Activated T-cell treated with anti-CD3 and anti-CD28 coated beads, Interleukin-2, amount 50 U/mL, for 24 hours (primary cell): ENCODE measurements at regions not wholly inside any gene's neighbourhood (a gene's known extent, or its start where the extent isn't known, plus 50 kb on each side); places are given as distances from the start of the nearest gene placed in this dataset.

Experiments used
- DNase-seq: peaks from one replicate; pipeline ENCODE4 v3.0.0-alpha.2; 2020
- H3K27ac Mint-ChIP-seq: 2 replicates; pipeline ENCODE4 v1.8.0; 2020; ENCODE audit warnings: mild to moderate bottlenecking, mixed read lengths
- H3K27me3 Mint-ChIP-seq: 2 replicates; pipeline ENCODE4 v1.8.0; 2020; ENCODE audit warnings: mixed read lengths
- H3K36me3 Mint-ChIP-seq: 2 replicates; pipeline ENCODE4 v1.8.0; 2020; ENCODE audit warnings: low read depth, mixed read lengths
- H3K4me1 Mint-ChIP-seq: 2 replicates; pipeline ENCODE4 v1.8.0; 2020; ENCODE audit warnings: low read depth, mixed read lengths
- H3K4me3 Mint-ChIP-seq: 2 replicates; pipeline ENCODE4 v1.8.0; 2020; ENCODE audit warnings: mild to moderate bottlenecking, moderate library complexity, mixed read lengths
- H3K9me3 Mint-ChIP-seq: 2 replicates; pipeline ENCODE4 v1.8.0; 2020; ENCODE audit warnings: mixed read lengths

DNA sequence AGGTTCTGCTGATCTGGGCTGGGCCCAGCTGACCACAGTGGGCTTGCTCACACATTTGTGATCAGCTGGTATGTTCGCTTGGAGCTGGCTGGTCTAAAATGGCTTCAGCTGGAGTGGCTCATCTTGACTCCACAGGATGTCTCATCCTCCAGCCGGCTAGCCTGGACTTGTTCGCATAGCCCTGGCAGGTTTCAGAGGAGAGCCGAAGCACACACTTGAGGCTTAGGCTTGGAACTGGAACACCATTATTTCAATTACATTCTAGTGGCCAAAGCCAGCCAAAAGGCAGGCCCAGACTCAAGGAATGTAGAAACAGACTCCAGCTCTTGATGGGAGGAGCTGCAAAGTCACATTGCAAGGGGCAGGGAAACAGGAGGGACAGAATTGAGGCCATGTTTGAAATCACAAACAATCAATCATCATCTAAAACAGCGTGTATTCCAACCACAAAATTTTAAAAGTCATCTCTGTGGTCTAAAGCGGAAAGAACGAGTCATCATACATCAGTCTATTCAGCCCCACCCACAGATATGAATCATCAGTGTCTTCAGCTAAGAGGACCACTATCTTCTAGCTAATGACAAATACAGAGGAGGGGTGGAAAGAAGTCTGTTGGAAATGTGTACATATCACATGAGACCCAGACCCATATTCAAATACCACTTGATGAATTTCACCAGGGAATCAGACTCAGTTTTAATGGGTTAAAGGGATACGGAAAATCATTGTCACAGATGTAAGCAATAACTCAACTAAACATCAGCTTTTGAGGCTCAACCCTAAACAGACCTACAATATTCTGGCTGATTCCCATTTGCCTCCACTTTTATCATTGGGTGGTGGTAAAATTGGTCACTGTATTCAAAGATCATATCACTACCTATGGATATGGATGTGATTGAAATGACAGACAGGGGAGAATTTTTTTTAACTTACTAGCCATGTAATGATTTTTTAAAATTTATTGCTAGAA is 139.0 kb upstream of the MKLN1 start:
- peak overlapping the region; percentile 40 for H3K4me3 Mint-ChIP-seq
- H3K4me1 Mint-ChIP-seq = peaks cover 67% of the 10 kb centered on the region
- H3K36me3 Mint-ChIP-seq = peaks cover 2% of the 10 kb centered on the region
- no peaks in the 10 kb centered on the region for H3K27me3 Mint-ChIP-seq
- DNase-seq = peak; percentile 74
- H3K9me3 Mint-ChIP-seq = peaks cover 3% of the 10 kb centered on the region
- peak overlapping the region; percentile 95 for H3K27ac Mint-ChIP-seq

DNA sequence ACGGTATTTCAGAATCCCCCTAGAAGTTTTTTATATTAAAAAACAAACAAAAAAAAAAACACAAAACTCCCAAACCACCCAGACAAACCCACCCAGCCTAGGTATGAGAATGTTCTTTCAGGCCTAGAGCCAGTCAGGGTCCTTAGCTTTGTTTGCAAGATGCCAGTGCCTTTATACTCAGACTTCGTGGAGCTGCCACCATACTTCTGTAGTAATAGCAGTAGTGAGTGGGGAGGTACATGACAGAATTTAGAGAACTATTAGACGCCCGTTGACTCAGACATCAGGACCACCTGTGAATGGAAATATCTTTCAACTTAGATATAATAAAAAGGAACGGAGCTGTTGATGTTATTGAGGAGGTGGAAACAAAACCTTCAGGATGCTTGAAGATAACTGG is 138.2 kb upstream of the MKLN1 start:
- peak overlapping the region; percentile 35 for H3K4me3 Mint-ChIP-seq
- H3K4me1 Mint-ChIP-seq = peaks cover 59% of the 10 kb centered on the region
- H3K27ac Mint-ChIP-seq = peak overlapping the region; percentile 95

DNA sequence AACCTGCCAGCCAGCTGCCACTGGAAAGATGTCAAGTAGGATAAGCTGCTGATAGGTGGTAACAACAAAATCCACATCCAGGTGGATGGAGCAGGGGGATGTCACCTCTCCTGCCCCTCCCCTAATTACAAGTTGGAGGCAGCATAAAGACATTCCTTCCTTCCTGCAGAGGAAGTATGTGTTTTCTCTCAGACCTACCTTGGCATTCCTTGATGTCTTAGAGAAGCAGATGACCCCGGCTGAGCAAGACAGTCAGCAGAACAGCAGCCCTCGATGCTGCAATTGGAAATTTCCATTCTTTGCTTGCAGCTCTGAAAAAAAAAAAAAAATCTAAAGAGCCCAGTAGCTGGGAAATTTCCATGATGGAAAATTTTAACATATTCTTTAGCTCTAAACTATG is 137.5 kb upstream of the MKLN1 start:
- DNase-seq = no peak
- Mint-ChIP-seq H3K9me3 (peaks cover 3% of the 10 kb centered on the region), H3K27me3 (no peaks in the 10 kb centered on the region), H3K4me3 (peak overlapping the region; percentile 35), H3K27ac (peak overlapping the region; percentile 95), H3K36me3 (peaks cover 2% of the 10 kb centered on the region), H3K4me1 (peaks cover 53% of the 10 kb centered on the region)

More for the DNA sequence above, 138.2 kb upstream of the MKLN1 start:
- Mint-ChIP-seq H3K36me3 (peaks cover 2% of the 10 kb centered on the region), H3K9me3 (peaks cover 3% of the 10 kb centered on the region), H3K27me3 (no peaks in the 10 kb centered on the region)
- no peak for DNase-seq

DNA sequence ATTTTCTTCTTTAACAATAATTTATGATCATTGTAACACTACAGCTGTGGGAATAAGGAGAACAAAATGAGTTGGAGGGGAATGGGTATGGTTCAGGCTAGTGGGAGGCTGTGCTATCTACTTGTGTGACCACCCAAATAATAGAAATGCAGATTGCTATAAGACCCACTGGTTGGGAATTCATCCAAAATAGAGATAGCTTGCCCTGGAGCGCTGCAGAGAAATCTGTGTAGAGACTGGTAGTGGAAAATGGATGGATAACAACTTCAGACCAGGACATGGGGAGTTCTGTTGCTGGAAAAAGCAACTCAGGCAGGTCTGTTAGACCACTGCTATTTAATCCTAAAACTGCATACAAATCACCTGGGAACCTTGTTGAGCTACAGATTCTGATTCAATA is 137.1 kb upstream of the MKLN1 start:
- H3K27me3 Mint-ChIP-seq = no peaks in the 10 kb centered on the region
- H3K36me3 Mint-ChIP-seq = peaks cover 2% of the 10 kb centered on the region
- H3K9me3 Mint-ChIP-seq = peaks cover 3% of the 10 kb centered on the region
- peak overlapping the region; percentile 19 for H3K27ac Mint-ChIP-seq
- DNase-seq = no peak
- peaks cover 52% of the 10 kb centered on the region for H3K4me1 Mint-ChIP-seq
- H3K4me3 Mint-ChIP-seq = no peak overlapping the region

DNA sequence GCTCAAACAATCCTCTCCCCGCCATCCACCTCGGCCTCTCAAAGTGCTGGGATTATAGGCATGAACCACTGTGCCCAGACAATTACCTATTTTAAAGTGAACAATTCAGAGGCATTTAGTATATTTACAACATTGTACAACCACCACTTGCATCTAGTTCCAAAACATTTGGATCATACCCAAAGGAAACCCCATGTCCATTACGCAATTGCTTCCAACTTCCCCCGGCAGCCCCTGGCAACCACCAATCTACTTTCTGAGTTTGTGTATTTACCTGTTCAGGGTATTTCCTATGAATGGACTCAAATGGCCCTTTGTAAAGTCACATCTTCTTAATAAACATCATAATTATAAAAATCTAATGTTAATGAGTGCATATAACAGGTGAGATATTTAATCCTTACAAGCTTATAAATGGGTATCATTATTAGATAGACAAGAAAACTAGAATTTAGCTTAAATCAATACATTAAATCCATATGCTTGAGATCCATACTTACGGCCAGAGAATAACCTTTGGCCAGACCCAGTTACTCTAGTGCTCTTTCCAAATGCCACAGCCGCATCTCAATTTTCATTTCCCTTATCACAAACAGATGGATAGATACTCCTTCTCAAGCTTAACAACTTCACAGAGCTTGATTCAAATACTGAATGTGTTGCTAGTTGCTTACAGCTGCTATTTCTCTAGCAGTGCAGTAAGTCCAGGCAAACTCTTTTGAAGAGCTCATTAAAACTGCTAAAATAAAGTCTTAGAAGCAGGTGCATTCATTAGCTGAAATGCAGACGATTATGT is 133.4 kb upstream of the MKLN1 start:
- no peak overlapping the region for H3K27ac Mint-ChIP-seq
- peaks cover 32% of the 10 kb centered on the region for H3K4me1 Mint-ChIP-seq
- no peaks in the 10 kb centered on the region for H3K27me3 Mint-ChIP-seq
- no peak overlapping the region for H3K4me3 Mint-ChIP-seq
- DNase-seq = no peak
- H3K9me3 Mint-ChIP-seq = no peaks in the 10 kb centered on the region
- no peaks in the 10 kb centered on the region for H3K36me3 Mint-ChIP-seq

DNA sequence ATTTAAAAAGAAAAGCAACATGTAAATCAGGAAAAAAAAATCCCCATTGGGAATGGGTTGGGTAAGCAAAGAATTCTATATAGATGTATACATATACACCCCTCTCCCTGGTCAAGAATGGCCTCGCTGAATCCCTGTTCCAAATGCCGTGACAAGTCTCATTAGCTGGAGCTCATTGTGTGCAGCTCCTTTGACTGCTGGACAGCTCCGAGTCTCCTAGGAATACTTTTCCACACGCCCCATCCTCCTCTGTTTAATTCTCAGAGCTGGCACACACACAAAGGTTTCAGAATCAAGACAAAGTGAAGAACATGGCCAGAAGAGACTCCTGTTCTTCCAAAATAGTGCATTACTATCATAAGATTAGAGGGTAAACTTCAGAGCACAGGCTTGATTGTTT is 130.9 kb upstream of the MKLN1 start:
- Mint-ChIP-seq H3K27ac (no peak overlapping the region), H3K9me3 (no peaks in the 10 kb centered on the region), H3K27me3 (no peaks in the 10 kb centered on the region), H3K4me3 (no peak overlapping the region), H3K4me1 (peaks cover 14% of the 10 kb centered on the region), H3K36me3 (no peaks in the 10 kb centered on the region)
- DNase-seq = no peak

DNA sequence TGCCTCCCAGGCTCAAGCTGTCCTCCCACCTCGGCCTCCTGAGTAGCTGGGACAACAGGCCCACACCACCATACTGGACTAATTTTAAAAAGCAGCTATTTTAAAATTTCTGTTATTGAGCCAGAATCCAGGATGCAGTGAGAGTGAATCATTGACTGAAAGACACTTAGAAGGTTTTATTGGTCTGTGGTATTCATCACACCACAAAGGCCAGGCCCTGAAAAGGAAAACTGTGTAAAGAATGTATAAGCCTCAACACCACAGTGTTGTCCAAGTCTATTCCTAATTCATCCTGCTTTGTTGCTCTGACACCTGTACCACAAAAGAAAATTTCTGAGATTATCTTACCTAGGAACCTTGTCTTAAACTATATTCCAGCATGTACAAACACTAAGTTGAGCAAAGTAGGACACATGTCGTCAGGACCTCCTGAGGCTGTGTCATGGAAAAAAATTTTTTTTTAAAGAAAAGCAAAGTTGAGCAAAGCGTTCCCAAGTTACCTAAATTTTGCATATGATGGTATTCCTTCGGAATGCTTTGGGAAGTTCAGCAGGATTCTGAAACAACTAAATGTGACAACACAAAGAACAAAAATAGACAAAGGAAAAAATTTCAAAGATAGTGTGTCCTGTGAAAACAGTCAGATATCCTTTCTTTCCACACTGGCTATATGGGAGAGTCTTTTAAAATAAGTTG is 129.6 kb upstream of the MKLN1 start:
- Mint-ChIP-seq H3K9me3 (no peaks in the 10 kb centered on the region), H3K4me3 (no peak overlapping the region), H3K36me3 (no peaks in the 10 kb centered on the region), H3K27me3 (no peaks in the 10 kb centered on the region), H3K27ac (no peak overlapping the region), H3K4me1 (peaks cover 13% of the 10 kb centered on the region)
- DNase-seq = no peak

DNA sequence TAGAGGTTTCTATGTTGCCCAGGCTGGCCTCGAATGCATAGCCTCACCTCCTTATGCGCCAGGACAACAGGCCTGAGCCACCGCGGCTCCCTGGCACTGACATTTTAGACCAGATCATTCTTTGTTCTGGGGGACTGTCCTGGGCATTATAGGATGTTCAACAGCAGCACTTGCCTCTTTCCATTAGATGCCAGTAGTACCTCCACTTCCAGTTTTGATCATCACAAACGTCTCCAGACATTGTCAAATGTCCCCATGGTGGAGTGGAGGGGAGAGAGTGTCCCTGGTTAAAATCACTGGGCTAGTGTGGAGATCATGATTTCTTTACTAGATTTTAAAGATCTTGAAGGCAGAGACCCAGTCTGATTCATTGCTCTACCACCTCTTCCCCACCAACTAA is 125.2 kb upstream of the MKLN1 start:
- no peak overlapping the region for H3K27ac Mint-ChIP-seq
- H3K9me3 Mint-ChIP-seq = no peaks in the 10 kb centered on the region
- H3K4me1 Mint-ChIP-seq = peaks cover 13% of the 10 kb centered on the region
- H3K36me3 Mint-ChIP-seq = no peaks in the 10 kb centered on the region
- no peak overlapping the region for H3K4me3 Mint-ChIP-seq
- H3K27me3 Mint-ChIP-seq = no peaks in the 10 kb centered on the region
- DNase-seq = no peak

DNA sequence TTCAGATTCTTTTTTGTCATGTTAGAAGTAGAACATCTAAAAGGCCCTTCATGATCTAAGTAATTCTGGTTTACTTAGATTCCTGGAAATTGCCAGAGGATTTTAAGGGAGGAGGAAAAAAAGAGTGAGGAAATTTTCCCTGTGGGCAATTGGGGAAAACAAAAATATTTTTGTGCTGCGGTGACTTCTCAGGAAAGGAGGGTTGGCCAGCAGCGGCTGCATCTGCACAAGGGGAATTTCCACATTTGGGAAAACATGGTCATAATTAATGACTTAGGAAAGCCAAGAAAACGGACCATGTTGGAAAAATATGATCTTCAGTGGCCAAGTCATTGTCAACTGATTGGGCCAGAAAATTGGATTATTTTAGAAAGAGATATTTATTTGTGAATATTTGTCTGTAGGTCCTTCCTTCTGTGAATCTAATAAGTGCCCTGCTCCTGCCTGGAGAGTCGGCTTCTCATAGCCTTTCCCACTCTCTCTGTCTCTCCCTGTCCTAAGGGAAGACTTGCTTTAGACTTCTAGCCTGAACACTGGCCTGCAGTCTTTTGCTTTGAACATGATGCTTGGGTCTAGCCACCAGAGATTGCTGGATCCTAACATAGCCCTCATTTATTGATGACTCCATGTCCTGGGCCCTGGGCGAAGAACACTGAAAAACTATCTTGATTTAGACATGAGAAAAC is 124.2 kb upstream of the MKLN1 start:
- DNase-seq = no peak
- Mint-ChIP-seq H3K9me3 (no peaks in the 10 kb centered on the region), H3K27me3 (no peaks in the 10 kb centered on the region), H3K36me3 (no peaks in the 10 kb centered on the region), H3K27ac (no peak overlapping the region), H3K4me1 (peaks cover 5% of the 10 kb centered on the region), H3K4me3 (no peak overlapping the region)

DNA sequence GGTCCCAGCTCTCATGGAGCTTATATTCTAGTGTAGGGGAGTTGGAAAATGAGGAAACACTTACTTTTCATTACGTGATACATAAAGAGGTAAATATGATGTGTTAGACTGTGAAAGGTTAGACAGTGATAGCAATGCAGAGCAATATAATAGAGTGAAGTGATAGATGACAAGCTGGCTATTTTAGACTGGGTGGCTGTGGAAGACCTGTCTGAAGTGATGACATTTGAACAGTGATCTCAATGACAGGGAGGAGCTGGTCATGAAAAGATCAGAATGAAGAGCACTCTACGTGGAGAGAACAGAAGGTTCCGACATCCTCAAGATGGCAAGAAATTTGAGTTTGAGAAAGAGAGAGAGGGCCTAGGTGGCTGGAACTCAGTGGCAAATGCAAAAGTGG is 118.9 kb upstream of the MKLN1 start:
- no peak overlapping the region for H3K27ac Mint-ChIP-seq
- H3K27me3 Mint-ChIP-seq = no peaks in the 10 kb centered on the region
- no peak overlapping the region for H3K4me3 Mint-ChIP-seq
- no peaks in the 10 kb centered on the region for H3K36me3 Mint-ChIP-seq
- no peaks in the 10 kb centered on the region for H3K4me1 Mint-ChIP-seq
- no peak for DNase-seq
- no peaks in the 10 kb centered on the region for H3K9me3 Mint-ChIP-seq

DNA sequence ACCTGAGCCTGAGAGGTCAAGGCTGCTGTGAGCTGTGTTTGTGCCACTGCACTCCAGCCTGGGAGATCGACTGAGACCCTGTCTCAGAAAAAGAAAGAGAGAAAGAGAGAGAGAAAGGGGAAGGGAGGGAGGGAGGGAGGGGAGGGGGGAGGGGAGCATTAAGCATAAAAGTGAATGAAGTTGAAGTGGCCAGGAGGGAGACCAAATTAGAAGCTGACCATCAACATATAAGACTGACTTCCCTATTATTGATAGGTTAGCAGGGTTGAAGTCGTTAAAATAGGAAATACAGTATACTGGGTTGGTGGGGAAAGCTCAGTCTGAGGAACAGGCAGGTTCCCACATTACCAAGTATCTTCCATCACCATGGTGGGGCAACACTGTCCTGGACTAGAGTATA is 117.1 kb upstream of the MKLN1 start:
- Mint-ChIP-seq H3K36me3 (no peaks in the 10 kb centered on the region), H3K27me3 (no peaks in the 10 kb centered on the region), H3K4me3 (no peak overlapping the region), H3K27ac (no peak overlapping the region), H3K9me3 (no peaks in the 10 kb centered on the region), H3K4me1 (no peaks in the 10 kb centered on the region)
- no peak for DNase-seq

DNA sequence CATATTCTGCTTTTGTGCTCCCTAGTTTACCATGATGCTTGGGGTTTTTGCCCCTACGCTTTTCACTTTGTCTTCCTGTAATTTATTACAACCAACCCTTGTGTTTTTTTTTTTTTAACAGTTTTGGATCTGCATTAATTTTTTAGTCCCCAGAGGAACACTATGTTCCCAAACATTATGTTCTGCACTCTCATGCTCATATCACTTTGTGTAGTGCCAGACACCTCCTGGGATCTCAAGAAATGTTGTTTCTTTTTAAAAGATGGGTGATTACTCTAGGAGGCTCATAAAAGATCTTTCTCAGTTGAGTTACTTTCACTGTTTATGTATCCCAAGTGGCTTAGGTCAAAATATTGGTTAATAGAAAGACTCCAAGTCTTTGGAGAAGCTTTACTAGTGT is 116.2 kb upstream of the MKLN1 start:
- Mint-ChIP-seq H3K36me3 (no peaks in the 10 kb centered on the region), H3K4me1 (no peaks in the 10 kb centered on the region), H3K9me3 (no peaks in the 10 kb centered on the region), H3K27me3 (no peaks in the 10 kb centered on the region), H3K27ac (no peak overlapping the region), H3K4me3 (no peak overlapping the region)
- DNase-seq = no peak

DNA sequence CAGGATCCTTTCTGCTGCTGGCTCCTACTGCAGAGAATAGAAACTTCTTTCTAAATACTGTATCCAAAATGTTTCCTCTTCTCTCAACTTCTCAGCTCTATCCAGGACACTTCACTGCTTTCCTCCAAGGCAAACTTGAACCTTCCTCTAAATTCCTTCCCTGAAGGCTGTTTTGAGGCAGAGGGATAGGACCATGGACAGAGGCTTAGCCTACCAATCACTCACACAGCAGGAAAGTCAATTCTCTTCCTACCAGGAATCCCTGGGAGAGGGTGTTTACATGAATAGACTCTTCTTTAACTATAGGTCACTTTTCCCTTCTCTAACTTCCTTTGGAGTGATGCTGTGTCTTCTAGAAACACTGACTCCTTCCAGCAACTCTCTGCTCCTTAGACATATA is 115.6 kb upstream of the MKLN1 start:
- no peaks in the 10 kb centered on the region for H3K4me1 Mint-ChIP-seq
- no peaks in the 10 kb centered on the region for H3K36me3 Mint-ChIP-seq
- H3K27ac Mint-ChIP-seq = no peak overlapping the region
- no peaks in the 10 kb centered on the region for H3K9me3 Mint-ChIP-seq
- no peaks in the 10 kb centered on the region for H3K27me3 Mint-ChIP-seq
- no peak overlapping the region for H3K4me3 Mint-ChIP-seq
- no peak for DNase-seq

DNA sequence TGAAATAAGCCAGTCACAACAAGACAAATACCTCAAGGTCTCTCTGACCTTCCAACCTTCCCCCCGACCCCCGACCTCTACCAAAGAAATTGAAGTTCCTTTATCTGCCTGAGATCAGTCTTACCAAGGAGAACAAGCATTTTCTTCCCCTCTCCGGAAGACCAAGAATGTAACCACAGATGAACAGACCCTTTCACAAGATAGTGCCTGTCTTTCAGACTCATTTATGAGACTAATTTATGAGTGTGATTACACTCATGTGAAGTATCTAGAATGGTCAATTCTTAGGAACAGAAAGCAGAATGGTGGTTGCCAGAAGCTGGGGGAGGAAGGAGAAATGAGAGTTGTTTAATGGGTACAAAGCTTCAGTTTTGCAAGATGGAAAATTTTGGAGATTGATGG is 108.9 kb upstream of the MKLN1 start:
- Mint-ChIP-seq H3K4me1 (peaks cover 15% of the 10 kb centered on the region), H3K27me3 (no peaks in the 10 kb centered on the region), H3K36me3 (no peaks in the 10 kb centered on the region), H3K9me3 (no peaks in the 10 kb centered on the region), H3K4me3 (no peak overlapping the region), H3K27ac (no peak overlapping the region)
- no peak for DNase-seq
